Nephron progenitor cell (in vitro differentiated cells): ENCODE measurements at regions not wholly inside any gene's neighbourhood (a gene's known extent, or its start where the extent isn't known, plus 50 kb on each side); places are given as distances from the start of the nearest gene placed in this dataset.

Source experiments
- DNase-seq: peaks from one replicate; pipeline ENCODE4 v3.0.0; 2021
- H3K27ac Mint-ChIP-seq: 2 replicates; pipeline ENCODE4 v1.8.0; 2021; ENCODE audit warnings: mild to moderate bottlenecking, moderate library complexity, mixed read lengths
- H3K27me3 Mint-ChIP-seq: 2 replicates; pipeline ENCODE4 v1.8.0; 2021; ENCODE audit warnings: mild to moderate bottlenecking, low read depth, mixed read lengths; ENCODE audit not compliant: poor library complexity
- H3K36me3 Mint-ChIP-seq: 2 replicates; pipeline ENCODE4 v1.8.0; 2021; ENCODE audit warnings: low read depth, mixed read lengths
- H3K4me1 Mint-ChIP-seq: 2 replicates; pipeline ENCODE4 v1.8.0; 2021; ENCODE audit warnings: mixed read lengths
- H3K4me3 Mint-ChIP-seq: 2 replicates; pipeline ENCODE4 v1.8.0; 2021; ENCODE audit warnings: mild to moderate bottlenecking, moderate library complexity, mixed read lengths
- H3K9me3 Mint-ChIP-seq: 2 replicates; pipeline ENCODE4 v1.8.0; 2021; ENCODE audit warnings: mild to moderate bottlenecking, moderate library complexity, mixed read lengths
- TF ChIP-seq, protein P1 (sequence below): fragments of 200-600 bp; sonication (generic); IDR thresholded peaks from 2 replicates; pipeline ENCODE4 v1.5.0; 2021; ENCODE audit warnings: antibody characterized with exemption

DNA sequence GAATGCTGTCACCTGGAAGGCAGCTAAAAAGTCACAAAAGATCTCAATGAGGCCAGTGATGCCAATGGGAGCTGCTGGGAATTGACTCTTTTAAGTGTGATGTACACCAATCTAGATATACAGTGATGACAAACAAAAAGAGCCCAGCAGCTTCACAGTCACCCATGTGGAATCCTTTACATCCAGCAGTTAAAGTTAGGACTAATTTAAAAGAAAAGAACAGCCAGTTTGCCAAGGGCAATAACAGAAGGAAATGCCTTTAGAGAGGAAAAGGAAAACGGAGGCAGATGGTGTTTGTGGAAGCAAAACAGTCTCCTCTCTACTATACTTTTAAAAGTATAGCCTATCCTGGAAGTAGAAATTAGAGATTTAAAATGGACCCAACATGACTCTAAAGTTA, 873.5 kb downstream of the EPHA7 start:
- Mint-ChIP-seq H3K27me3 (no peaks in the 10 kb centered on the region), H3K4me3 (no peak overlapping the region), H3K4me1 (no peaks in the 10 kb centered on the region), H3K27ac (peak overlapping the region; percentile 37), H3K36me3 (no peaks in the 10 kb centered on the region), H3K9me3 (no peaks in the 10 kb centered on the region)
- DNase-seq: no peak
- TF ChIP-seq, protein P1, sequence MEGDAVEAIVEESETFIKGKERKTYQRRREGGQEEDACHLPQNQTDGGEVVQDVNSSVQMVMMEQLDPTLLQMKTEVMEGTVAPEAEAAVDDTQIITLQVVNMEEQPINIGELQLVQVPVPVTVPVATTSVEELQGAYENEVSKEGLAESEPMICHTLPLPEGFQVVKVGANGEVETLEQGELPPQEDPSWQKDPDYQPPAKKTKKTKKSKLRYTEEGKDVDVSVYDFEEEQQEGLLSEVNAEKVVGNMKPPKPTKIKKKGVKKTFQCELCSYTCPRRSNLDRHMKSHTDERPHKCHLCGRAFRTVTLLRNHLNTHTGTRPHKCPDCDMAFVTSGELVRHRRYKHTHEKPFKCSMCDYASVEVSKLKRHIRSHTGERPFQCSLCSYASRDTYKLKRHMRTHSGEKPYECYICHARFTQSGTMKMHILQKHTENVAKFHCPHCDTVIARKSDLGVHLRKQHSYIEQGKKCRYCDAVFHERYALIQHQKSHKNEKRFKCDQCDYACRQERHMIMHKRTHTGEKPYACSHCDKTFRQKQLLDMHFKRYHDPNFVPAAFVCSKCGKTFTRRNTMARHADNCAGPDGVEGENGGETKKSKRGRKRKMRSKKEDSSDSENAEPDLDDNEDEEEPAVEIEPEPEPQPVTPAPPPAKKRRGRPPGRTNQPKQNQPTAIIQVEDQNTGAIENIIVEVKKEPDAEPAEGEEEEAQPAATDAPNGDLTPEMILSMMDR: no peak

DNA sequence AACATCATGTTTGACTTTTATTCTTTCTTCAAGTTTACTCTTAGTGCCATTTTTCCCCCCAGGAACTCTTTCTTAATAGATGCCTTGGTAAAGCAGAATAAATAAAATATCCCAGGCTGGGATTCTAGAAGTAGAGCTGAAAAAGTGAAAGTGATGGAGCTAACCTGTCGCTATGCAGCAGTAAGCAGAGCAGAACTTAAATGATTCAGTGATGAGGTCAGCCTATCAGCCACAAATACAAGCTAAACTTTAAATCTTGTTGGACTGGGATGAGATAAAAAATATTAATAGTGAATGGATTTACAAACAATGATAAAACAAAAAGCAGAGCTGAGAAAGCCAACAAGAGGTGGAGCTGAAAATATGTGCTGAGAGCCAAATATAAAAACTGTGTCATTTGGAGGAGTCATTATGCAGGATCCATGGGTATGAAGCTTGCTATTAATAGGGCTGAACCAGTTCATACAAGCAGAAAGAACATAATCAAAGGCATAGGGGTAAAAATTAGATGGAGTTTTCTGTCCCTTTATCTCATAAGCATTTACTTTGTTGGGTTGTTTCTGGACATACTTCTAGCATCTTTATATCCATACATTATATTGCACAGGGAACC, 877.8 kb downstream of the EPHA7 start:
- H3K4me1 Mint-ChIP-seq: no peaks in the 10 kb centered on the region
- TF ChIP-seq, protein P1: no peak
- no peak overlapping the region for H3K27ac Mint-ChIP-seq
- H3K4me3 Mint-ChIP-seq: no peak overlapping the region
- no peaks in the 10 kb centered on the region for H3K27me3 Mint-ChIP-seq
- no peak for DNase-seq
- no peaks in the 10 kb centered on the region for H3K9me3 Mint-ChIP-seq
- H3K36me3 Mint-ChIP-seq: no peaks in the 10 kb centered on the region

DNA sequence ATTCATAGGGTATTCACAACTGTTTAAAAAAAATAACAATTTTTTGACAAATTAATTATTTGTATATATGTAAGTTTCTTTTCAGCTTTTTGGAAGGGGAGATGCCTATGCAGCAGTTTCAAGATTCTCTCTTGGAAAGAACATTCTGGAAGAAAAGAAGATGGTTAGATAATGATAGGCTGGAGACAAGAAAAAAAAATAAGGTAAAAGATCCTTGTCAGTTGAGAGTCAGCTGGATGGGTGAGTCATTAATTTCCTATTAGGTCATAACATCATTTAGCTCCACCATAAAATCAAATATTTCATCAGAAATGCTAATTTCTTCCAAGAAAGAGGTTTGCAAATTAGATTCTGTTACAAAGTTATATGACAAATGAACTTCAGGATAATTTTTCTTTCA, 880.4 kb downstream of the EPHA7 start:
- H3K27me3 Mint-ChIP-seq: no peaks in the 10 kb centered on the region
- no peaks in the 10 kb centered on the region for H3K9me3 Mint-ChIP-seq
- no peak for DNase-seq
- no peaks in the 10 kb centered on the region for H3K4me1 Mint-ChIP-seq
- TF ChIP-seq, protein P1: no peak
- no peak overlapping the region for H3K27ac Mint-ChIP-seq
- no peak overlapping the region for H3K4me3 Mint-ChIP-seq
- no peaks in the 10 kb centered on the region for H3K36me3 Mint-ChIP-seq

- no peaks in the 10 kb centered on the region for H3K36me3 Mint-ChIP-seq
- DNase-seq: no peak
- H3K27ac Mint-ChIP-seq: no peak overlapping the region
- H3K9me3 Mint-ChIP-seq: no peaks in the 10 kb centered on the region
- H3K27me3 Mint-ChIP-seq: no peaks in the 10 kb centered on the region
- no peak overlapping the region for H3K4me3 Mint-ChIP-seq
- no peaks in the 10 kb centered on the region for H3K4me1 Mint-ChIP-seq
- TF ChIP-seq, protein P1: no peak
These were observed 881.1 kb downstream of the EPHA7 start for GRCh38 chr6:92538275-92538674.

GRCh38 chr6:92534109-92534508, 885.2 kb downstream of the EPHA7 start:
- TF ChIP-seq, protein P1: no peak
- Mint-ChIP-seq H3K27me3 (peaks cover 4% of the 10 kb centered on the region), H3K4me1 (no peaks in the 10 kb centered on the region), H3K9me3 (no peaks in the 10 kb centered on the region), H3K27ac (no peak overlapping the region), H3K4me3 (no peak overlapping the region), H3K36me3 (no peaks in the 10 kb centered on the region)
- DNase-seq: no peak

DNA sequence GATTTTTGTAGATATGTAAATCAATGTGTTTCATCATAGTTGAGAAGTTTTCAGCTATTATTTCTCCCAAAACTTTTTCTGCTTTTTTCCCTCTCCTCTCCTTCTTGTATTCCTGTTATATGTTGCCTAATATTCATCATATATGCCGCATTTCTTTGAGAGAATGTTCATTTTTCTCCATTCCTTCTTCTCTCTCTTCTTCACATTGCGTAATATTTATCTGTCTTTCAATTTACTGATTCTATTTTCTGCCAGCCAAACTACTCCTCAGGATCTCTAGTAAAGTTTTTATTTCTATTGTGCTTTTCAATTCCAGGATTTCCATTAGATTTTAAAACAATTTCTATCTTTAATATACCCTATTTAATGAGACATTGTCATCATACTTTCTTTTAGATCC, 896.8 kb downstream of the EPHA7 start:
- Mint-ChIP-seq H3K4me3 (no peak overlapping the region), H3K36me3 (no peaks in the 10 kb centered on the region), H3K9me3 (peaks cover 8% of the 10 kb centered on the region), H3K4me1 (no peaks in the 10 kb centered on the region), H3K27me3 (no peaks in the 10 kb centered on the region), H3K27ac (no peak overlapping the region)
- TF ChIP-seq, protein P1: no peak
- no peak for DNase-seq
